Psoas muscle (tissue), 7 donors: ENCODE measurements at regions not wholly inside any gene's neighbourhood (a gene's known extent, or its start where the extent isn't known, plus 50 kb on each side); places are given as distances from the start of the nearest gene placed in this dataset.

Experiments used
- ATAC-seq, 4 donors: fragments of 200-7000 bp; cut with Tn5 transposase; one replicate each; pipeline ENCODE4 v1.9.1; 2020; ENCODE audit warnings: moderate library complexity in 3 of 4, mild to moderate bottlenecking in 2 of 4
- DNase-seq, 2 donors: peaks; one replicate each; pipeline ENCODE4 v3.0.0-alpha.2; 2020
- H3K27ac ChIP-seq: fragments of 200-600 bp; one replicate; pipeline ENCODE4 v1.8.0; 2022
- H3K27me3 ChIP-seq, 3 donors: fragments of 200-600 bp in 1 of 3; one replicate each; pipeline versions ENCODE4 v1.6.1 to v1.8.0; 2013 to 2022; ENCODE audit warnings: low read length in 2 of 3, mild to moderate bottlenecking in 2 of 3, moderate library complexity in 1 of 3; ENCODE audit not compliant: insufficient read depth in 3 of 3
- H3K36me3 ChIP-seq, 2 donors: fragments of 200-600 bp in 1 of 2; one replicate each; pipeline versions ENCODE4 v1.6.1 to v1.8.0; 2013 to 2022; ENCODE audit warnings: low read depth in 1 of 2, mild to moderate bottlenecking in 1 of 2, moderate library complexity in 1 of 2; ENCODE audit not compliant: insufficient read depth in 1 of 2
- H3K4me1 ChIP-seq: fragments of 200-600 bp; one replicate; pipeline ENCODE4 v1.8.0; 2022
- H3K4me3 ChIP-seq: fragments of 200-600 bp; one replicate; pipeline ENCODE4 v1.8.0; 2022; ENCODE audit warnings: mild to moderate bottlenecking
- H3K9me3 ChIP-seq: fragments of 200-600 bp; one replicate; pipeline ENCODE4 v1.8.0; 2022
- CTCF ChIP-seq: fragments of 200-600 bp; IDR thresholded peaks from one replicate; pipeline ENCODE4 v1.8.0; 2022; ENCODE audit warnings: antibody characterized with exemption
- WGBS, 3 donors: extraction: QIAGEN DNeasy Blood & Tissue Kit; methylation state at CpG; one replicate each; pipeline versions ENCODE4 v1.1.6 to v1.1.7; 2013; 5-methylcytosine and 5-hydroxymethylcytosine counted together
- intact Hi-C, 2 donors: fragments of 100-400 bp; cut with DNase I; formaldehyde crosslinking; loops; one replicate each; pipeline versions ENCODE4 v1.11.0 to v1.14.2; 2022
- donor health status: healthy with polysubstance abuse.
- donor health status: DM: no; HTN: no; CAD: no; lungs with moderate emphysema.
- donor health status: Bipolar disorder and iron deficiency.
- donor health status: healthy.
- donor health status: DM: yes; HTN: yes; CAD: no.
- donor health status: DM: no; HTN: no; CAD: no.
- donor health status: DM: yes; HTN: yes; CAD: no.

- ATAC-seq, result no peak
- Histone ChIP-seq H3K27ac (no peak overlapping the region), H3K27me3 (no peaks in the 10 kb centered on the region), H3K4me1 (no peaks in the 10 kb centered on the region), H3K4me3 (no peak overlapping the region), H3K36me3 (no peaks in the 10 kb centered on the region), H3K9me3 (no peaks in the 10 kb centered on the region)
- intact Hi-C loops, result no loop called here
- no peak for TF ChIP-seq CTCF
- WGBS, 3 donors, result 62 to 67% (median 65%) methylated on average over 6 of the region's 6 CpGs
- DNase-seq, result no peak
These were observed 531.3 kb downstream of the GALC start for GRCh38 chr14:87461704-87462103.

GRCh38 chr14:87457720-87458119 lies 535.3 kb downstream of the GALC start:
- Histone ChIP-seq H3K27ac (no peak overlapping the region), H3K4me1 (no peaks in the 10 kb centered on the region), H3K36me3 (no peaks in the 10 kb centered on the region), H3K4me3 (peak overlapping the region; percentile 19), H3K9me3 (no peaks in the 10 kb centered on the region), H3K27me3 (no peaks in the 10 kb centered on the region)
- intact Hi-C loops, result no loop called here
- no peak for DNase-seq
- WGBS, 3 donors, result 62 to 71% (median 66%) methylated on average over 6 of the region's 6 CpGs
- ATAC-seq, result no peak
- no peak for TF ChIP-seq CTCF

- no peak for DNase-seq
- no peaks in the 10 kb centered on the region for H3K4me1 ChIP-seq
- no peak overlapping the region for H3K4me3 ChIP-seq
- ATAC-seq, result no peak
- H3K27me3 ChIP-seq, result no peaks in the 10 kb centered on the region
- no peak for TF ChIP-seq CTCF
- no peak overlapping the region for H3K27ac ChIP-seq
- H3K36me3 ChIP-seq, result no peaks in the 10 kb centered on the region
- intact Hi-C loops, result no loop called here
- no peaks in the 10 kb centered on the region for H3K9me3 ChIP-seq
- 72 to 94% (median 89%) methylated on average over 3 of the region's 3 CpGs for WGBS, 3 donors
These were observed 542.8 kb downstream of the GALC start for GRCh38 chr14:87450193-87450592.

GRCh38 chr14:87449016-87449415 lies 544.0 kb downstream of the GALC start:
- Histone ChIP-seq H3K36me3 (no peaks in the 10 kb centered on the region), H3K4me1 (no peaks in the 10 kb centered on the region), H3K9me3 (no peaks in the 10 kb centered on the region), H3K27me3 (no peaks in the 10 kb centered on the region), H3K27ac (no peak overlapping the region), H3K4me3 (no peak overlapping the region)
- TF ChIP-seq CTCF, result no peak
- no peak for ATAC-seq
- intact Hi-C loops, result no loop called here
- no peak for DNase-seq

GRCh38 chr14:87443787-87444186 lies 549.2 kb downstream of the GALC start:
- Histone ChIP-seq H3K27me3 (no peaks in the 10 kb centered on the region), H3K4me1 (no peaks in the 10 kb centered on the region), H3K36me3 (no peaks in the 10 kb centered on the region), H3K27ac (no peak overlapping the region), H3K9me3 (no peaks in the 10 kb centered on the region), H3K4me3 (no peak overlapping the region)
- DNase-seq, result no peak
- no peak for ATAC-seq
- intact Hi-C loops, result no loop called here
- TF ChIP-seq CTCF, result no peak
